Breast epithelium (tissue), 3 donors: ENCODE measurements at regions not wholly inside any gene's neighbourhood (a gene's known extent, or its start where the extent isn't known, plus 50 kb on each side); places are given as distances from the start of the nearest gene placed in this dataset.

Experiments
- CTCF ChIP-seq, 3 donors: fragments of 450-650 bp; IDR thresholded peaks; one replicate each; pipeline ENCODE4 v1.5.1; 2016 to 2017; ENCODE audit warnings: antibody characterized with exemption in 3 of 3, mild to moderate bottlenecking in 3 of 3, moderate library complexity in 3 of 3
- POLR2A ChIP-seq: fragments of 450-650 bp; IDR thresholded peaks from one replicate; pipeline ENCODE4 v1.6.1; 2016; ENCODE audit warnings: antibody characterized with exemption, mild to moderate bottlenecking, moderate library complexity

DNA sequence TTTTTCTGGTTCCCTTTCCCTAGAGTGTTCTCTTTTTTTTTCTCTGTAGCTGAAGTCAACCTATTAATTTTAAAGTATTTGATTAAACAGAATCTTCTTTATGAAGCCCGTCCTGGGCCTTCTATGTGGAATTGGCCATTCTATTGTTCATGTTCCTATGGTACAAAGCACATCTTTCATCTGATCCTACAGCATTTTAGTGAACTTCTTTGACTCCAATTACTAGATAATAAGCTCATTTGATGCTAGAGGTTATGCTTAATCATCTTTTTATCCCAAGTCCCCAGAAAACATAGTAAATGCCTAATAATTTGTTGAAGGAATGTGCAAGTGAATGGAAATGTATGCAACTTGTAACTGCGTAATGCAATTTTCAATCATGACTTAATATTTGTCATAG is 472.0 kb upstream of the KLF6 start:
- TF ChIP-seq CTCF (IDR thresholded peaks at IDR 0.05) (no peak), POLR2A (no peak)
